Left ventricle myocardium inferior (tissue), 1 donor: ENCODE measurements at regions not wholly inside any gene's neighbourhood (a gene's known extent, or its start where the extent isn't known, plus 50 kb on each side); places are given as distances from the start of the nearest gene placed in this dataset.

Source experiments
- DNase-seq: peaks from one replicate; pipeline ENCODE4 v3.0.0-alpha.2; 2020
- H3K27ac ChIP-seq: fragments of 200-600 bp; replicated peaks from 2 replicates; pipeline ENCODE4 v1.8.0; 2021
- H3K27me3 ChIP-seq: fragments of 200-600 bp; 2 replicates; pipeline ENCODE4 v1.8.0; 2021; ENCODE audit warnings: low read depth
- H3K36me3 ChIP-seq: fragments of 200-600 bp; 2 replicates; pipeline ENCODE4 v1.8.0; 2021
- H3K4me1 ChIP-seq: fragments of 200-600 bp; 2 replicates; pipeline ENCODE4 v1.8.0; 2021
- H3K4me3 ChIP-seq: fragments of 200-600 bp; 2 replicates; pipeline ENCODE4 v1.8.0; 2021; ENCODE audit warnings: mild to moderate bottlenecking, moderate library complexity
- H3K9me3 ChIP-seq: fragments of 200-600 bp; replicated peaks from 2 replicates; pipeline ENCODE4 v1.8.0; 2021
- intact Hi-C: fragments of 100-400 bp; cut with micrococcal nuclease; formaldehyde crosslinking; loops from one replicate; pipeline ENCODE4 v1.11.0; 2022
- TF ChIP-seq, protein P1 (sequence below): fragments of 200-600 bp; IDR thresholded peaks from 2 replicates; pipeline ENCODE4 v1.8.0; 2021; ENCODE audit warnings: antibody characterized with exemption, mild to moderate bottlenecking, borderline replicate concordance
- donor health status: DM: no; HTN: yes; CAD: no; lungs with severe emphysema.

DNA sequence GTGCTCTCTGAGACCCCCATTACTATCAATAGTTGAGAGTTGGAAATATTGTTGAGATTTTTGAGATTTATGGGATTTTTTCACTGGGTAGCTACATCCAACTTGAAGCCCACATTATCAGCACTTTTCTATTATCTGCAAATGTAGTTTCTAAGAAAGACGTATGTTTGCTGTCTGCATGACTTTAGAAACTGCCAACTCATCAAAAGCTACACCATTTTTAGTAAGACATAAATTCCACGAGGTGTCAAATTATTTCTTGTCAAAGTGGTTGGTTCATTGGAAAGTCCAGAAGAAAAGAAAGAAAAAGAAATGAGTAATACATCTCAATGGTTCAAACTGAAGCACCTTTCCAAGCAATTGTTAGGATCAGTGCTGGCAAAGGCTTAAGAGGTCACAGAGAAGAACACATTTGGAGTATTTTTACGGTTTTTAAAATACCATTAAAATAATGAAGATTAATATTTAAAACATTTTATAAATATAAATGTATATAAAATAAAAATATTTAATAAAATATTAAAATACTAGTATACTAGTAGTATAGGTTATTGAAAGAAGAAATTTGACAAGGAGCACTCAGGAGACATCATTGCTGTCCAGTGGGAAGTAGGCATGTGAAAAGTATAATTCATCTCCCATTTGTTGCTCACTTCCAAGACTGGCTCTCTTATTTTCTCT is 463.5 kb downstream of the TAFA4 start:
- Histone ChIP-seq H3K36me3 (no peaks in the 10 kb centered on the region), H3K27me3 (no peaks in the 10 kb centered on the region), H3K4me3 (no peak overlapping the region), H3K9me3 (no peaks in the 10 kb centered on the region), H3K27ac (no peak overlapping the region), H3K4me1 (no peaks in the 10 kb centered on the region)
- intact Hi-C loops: no loop called here
- TF ChIP-seq, protein P1, sequence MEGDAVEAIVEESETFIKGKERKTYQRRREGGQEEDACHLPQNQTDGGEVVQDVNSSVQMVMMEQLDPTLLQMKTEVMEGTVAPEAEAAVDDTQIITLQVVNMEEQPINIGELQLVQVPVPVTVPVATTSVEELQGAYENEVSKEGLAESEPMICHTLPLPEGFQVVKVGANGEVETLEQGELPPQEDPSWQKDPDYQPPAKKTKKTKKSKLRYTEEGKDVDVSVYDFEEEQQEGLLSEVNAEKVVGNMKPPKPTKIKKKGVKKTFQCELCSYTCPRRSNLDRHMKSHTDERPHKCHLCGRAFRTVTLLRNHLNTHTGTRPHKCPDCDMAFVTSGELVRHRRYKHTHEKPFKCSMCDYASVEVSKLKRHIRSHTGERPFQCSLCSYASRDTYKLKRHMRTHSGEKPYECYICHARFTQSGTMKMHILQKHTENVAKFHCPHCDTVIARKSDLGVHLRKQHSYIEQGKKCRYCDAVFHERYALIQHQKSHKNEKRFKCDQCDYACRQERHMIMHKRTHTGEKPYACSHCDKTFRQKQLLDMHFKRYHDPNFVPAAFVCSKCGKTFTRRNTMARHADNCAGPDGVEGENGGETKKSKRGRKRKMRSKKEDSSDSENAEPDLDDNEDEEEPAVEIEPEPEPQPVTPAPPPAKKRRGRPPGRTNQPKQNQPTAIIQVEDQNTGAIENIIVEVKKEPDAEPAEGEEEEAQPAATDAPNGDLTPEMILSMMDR: no peak
- DNase-seq: no peak

DNA sequence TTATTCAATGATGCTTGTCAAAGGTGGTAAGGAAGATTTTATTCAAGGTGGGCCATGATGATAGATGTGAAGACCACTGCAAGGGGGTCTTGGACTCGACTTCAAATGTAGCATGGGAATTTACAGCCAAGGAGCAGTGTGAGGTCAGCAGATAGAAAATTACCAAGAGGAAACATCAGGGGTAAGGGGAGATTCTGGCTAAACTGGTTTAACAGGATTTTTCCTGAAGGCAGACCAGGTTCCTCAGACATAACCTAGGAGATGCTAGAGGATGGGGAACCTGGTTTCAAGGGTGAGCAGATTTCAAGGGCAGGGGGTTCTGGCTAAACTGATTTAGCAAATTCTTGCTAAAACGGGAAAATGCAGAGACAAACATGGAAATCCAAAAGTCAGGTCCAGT is 464.9 kb downstream of the TAFA4 start:
- Histone ChIP-seq H3K36me3 (no peaks in the 10 kb centered on the region), H3K4me1 (no peaks in the 10 kb centered on the region), H3K27ac (no peak overlapping the region), H3K9me3 (no peaks in the 10 kb centered on the region), H3K4me3 (no peak overlapping the region), H3K27me3 (no peaks in the 10 kb centered on the region)
- intact Hi-C loops: no loop called here
- TF ChIP-seq, protein P1: no peak
- DNase-seq: no peak

DNA sequence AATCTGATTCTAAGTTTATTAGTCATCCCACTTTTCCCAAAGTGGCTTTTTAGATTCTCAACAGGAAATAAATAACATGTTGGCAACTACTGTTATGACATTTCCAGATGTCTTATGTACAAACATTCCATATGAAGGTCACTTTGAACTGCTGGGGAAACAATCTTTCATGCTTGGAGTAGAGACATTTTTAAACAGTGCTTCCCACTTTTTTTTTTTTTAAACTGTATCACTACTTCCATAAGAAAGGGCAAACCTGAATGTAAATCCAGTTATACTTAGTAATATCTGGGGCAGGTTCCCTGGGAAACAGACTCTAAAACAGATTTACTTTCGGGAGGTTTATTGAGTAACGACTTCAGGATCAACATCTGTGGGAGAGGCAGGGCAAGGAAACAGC is 473.8 kb downstream of the TAFA4 start:
- TF ChIP-seq, protein P1: no peak
- no peaks in the 10 kb centered on the region for H3K27me3 ChIP-seq
- DNase-seq: no peak
- no peaks in the 10 kb centered on the region for H3K4me1 ChIP-seq
- no peak overlapping the region for H3K27ac ChIP-seq
- no peaks in the 10 kb centered on the region for H3K36me3 ChIP-seq
- H3K4me3 ChIP-seq: no peak overlapping the region
- intact Hi-C loops: no loop called here
- peaks cover 16% of the 10 kb centered on the region for H3K9me3 ChIP-seq

DNA sequence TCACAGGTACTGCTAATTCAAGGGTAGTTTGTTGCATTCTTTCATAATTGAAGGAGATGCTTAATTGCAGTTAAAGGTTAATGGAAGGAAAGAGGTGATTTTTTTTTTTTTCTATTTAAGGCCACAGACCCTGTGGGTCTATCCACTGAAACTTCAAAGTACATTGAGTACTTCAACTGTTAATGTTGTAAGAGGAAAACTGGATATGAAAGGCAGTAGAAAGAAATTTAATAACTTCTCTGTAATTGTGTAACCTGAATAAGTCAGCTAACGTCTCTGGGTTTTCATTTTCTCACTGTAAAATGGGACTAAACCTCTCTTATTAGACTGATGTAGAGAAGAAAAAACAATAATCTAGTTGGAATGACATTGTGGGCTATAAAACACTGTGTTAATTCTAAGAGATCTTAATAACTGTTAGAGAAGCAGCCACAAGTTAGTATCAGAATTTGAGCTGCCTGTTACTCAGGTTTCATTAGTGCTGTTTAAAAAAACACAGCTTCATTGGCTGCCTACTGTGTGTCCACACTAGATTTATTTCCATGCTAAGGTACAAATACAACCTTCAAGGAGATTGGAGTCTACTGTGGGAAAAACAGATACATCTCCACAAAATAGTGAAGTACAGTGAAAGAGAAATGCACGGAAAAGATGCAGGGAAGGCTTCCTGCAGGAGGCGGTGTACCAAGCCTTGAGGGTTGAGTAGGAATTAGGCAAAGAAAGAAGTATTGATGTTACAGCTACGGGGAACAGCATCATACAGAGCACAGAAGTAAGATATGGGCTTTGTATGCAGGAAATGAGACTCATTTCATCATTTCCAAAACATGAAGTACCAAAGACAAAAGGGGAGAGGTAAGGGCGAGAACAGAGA is 483.6 kb downstream of the TAFA4 start:
- H3K4me3 ChIP-seq: no peak overlapping the region
- H3K4me1 ChIP-seq: no peaks in the 10 kb centered on the region
- H3K27me3 ChIP-seq: no peaks in the 10 kb centered on the region
- H3K9me3 ChIP-seq: no peaks in the 10 kb centered on the region
- TF ChIP-seq, protein P1: no peak
- H3K36me3 ChIP-seq: no peaks in the 10 kb centered on the region
- DNase-seq: no peak
- intact Hi-C loops: no loop called here
- no peak overlapping the region for H3K27ac ChIP-seq

DNA sequence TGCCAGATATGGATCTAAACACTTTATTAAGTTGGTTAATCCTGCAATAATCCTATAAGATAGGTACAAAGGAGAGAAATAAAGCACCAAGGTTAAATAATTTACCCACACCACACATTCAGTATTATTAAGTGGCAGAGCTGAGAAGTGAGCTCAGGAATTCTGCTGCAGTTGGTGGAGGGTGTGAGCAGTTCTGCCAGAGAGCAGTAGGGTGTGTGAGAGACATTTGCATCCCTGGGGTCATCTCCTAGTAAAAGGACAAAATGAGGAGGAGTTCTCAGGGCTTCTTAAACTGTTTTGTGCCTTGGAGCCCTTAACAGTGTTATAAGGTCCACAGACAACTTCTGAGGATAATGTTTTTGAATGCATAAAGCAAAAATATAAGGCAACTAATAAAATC is 484.5 kb downstream of the TAFA4 start:
- no peaks in the 10 kb centered on the region for H3K36me3 ChIP-seq
- no peaks in the 10 kb centered on the region for H3K4me1 ChIP-seq
- no peaks in the 10 kb centered on the region for H3K9me3 ChIP-seq
- TF ChIP-seq, protein P1: no peak
- no peaks in the 10 kb centered on the region for H3K27me3 ChIP-seq
- no peak overlapping the region for H3K4me3 ChIP-seq
- no peak for DNase-seq
- no peak overlapping the region for H3K27ac ChIP-seq
- intact Hi-C loops: no loop called here
